Upper lobe of left lung (tissue), 6 donors: ENCODE measurements at regions not wholly inside any gene's neighbourhood (a gene's known extent, or its start where the extent isn't known, plus 50 kb on each side); places are given as distances from the start of the nearest gene placed in this dataset.

ENCODE experiments used
- ATAC-seq, 2 donors: fragments of 200-7000 bp; cut with Tn5 transposase; one replicate each; pipeline ENCODE4 v1.9.1; 2022; ENCODE audit warnings: mild to moderate bottlenecking in 2 of 2, moderate library complexity in 2 of 2; ENCODE audit not compliant: low FRiP score in 2 of 2
- DNase-seq, 2 donors: peaks; one replicate each; pipeline ENCODE4 v3.0.0-alpha.2; 2019 to 2020
- H3K27ac ChIP-seq, 4 donors: fragments of 200-600 bp; sonication (generic); one replicate each; pipeline ENCODE4 v1.5.1; 2016 to 2019
- H3K27me3 ChIP-seq, 4 donors: fragments of 200-600 bp; sonication (generic); one replicate each; pipeline ENCODE4 v1.5.1; 2017 to 2019
- H3K36me3 ChIP-seq, 4 donors: fragments of 200-600 bp; sonication (generic); one replicate each; pipeline ENCODE4 v1.5.1; 2016 to 2019
- H3K4me1 ChIP-seq, 4 donors: fragments of 200-600 bp; sonication (generic); one replicate each; pipeline ENCODE4 v1.5.1; 2018 to 2019
- H3K4me3 ChIP-seq, 4 donors: fragments of 200-600 bp; sonication (generic); one replicate each; pipeline ENCODE4 v1.5.1; 2017 to 2019; ENCODE audit warnings: mild to moderate bottlenecking in 2 of 4, moderate library complexity in 1 of 4
- H3K9me3 ChIP-seq, 4 donors: fragments of 200-600 bp; sonication (generic); one replicate each; pipeline ENCODE4 v1.5.1; 2018 to 2019
- CTCF ChIP-seq, 6 experiments: fragments of 450-650 bp in 4 of 6; fragments of 200-600 bp in 2 of 6; sonication (generic) in 2 of 6; IDR thresholded peaks; one replicate each; pipeline ENCODE4 v1.5.1; 2016 to 2019; ENCODE audit warnings: antibody characterized with exemption in 6 of 6
- EP300 ChIP-seq, 4 donors: sonication (generic); formaldehyde crosslinking; IDR thresholded peaks; one replicate each; pipeline ENCODE4 v1.5.1; 2017; ENCODE audit warnings: antibody characterized with exemption in 4 of 4, control low read depth in 2 of 4
- POLR2A ChIP-seq, 4 donors: fragments of 450-650 bp; IDR thresholded peaks; one replicate each; pipeline ENCODE4 v1.5.1; 2016 to 2017; ENCODE audit warnings: antibody characterized with exemption in 4 of 4, mild to moderate bottlenecking in 2 of 4
- POLR2AphosphoS5 ChIP-seq, 2 donors: sonication (generic); formaldehyde crosslinking; IDR thresholded peaks; one replicate each; pipeline ENCODE4 v1.5.1; 2017; ENCODE audit warnings: antibody characterized with exemption in 2 of 2
- WGBS, 2 donors: methylation state at CpG; one replicate each; pipeline ENCODE4 v1.1.5; 2017 to 2018; 5-methylcytosine and 5-hydroxymethylcytosine counted together
- donor health status: DM: no; HTN: no; CAD: no; lungs with moderate emphysema.
- donor health status: DM: no; HTN: yes; CAD: no; lungs with severe emphysema.

- Histone ChIP-seq H3K27ac (no peak overlapping the region), H3K4me3 (no peak overlapping the region), H3K9me3 (no peaks in the 10 kb centered on the region), H3K4me1 (no peaks in the 10 kb centered on the region), H3K36me3 (no peaks in the 10 kb centered on the region), H3K27me3 (no peaks in the 10 kb centered on the region)
- DNase-seq (no peak), ATAC-seq (no peak)
- WGBS, 2 donors = 66 to 83% methylated on average over 3 of the region's 3 CpGs
- TF ChIP-seq POLR2AphosphoS5 (IDR thresholded peaks at IDR 0.05) = no peak
- no peak for TF ChIP-seq EP300 (IDR thresholded peaks at IDR 0.05)
- no peak for TF ChIP-seq CTCF (IDR thresholded peaks at IDR 0.05)
- TF ChIP-seq POLR2A (IDR thresholded peaks at IDR 0.05) = no peak
Observed at GRCh38 chr5:35383041-35383440, 152.8 kb upstream of the PRLR start.

GRCh38 chr5:35377653-35378052, 147.4 kb upstream of the PRLR start:
- WGBS, 2 donors = 73 to 78% methylated on average over 4 of the region's 4 CpGs
- ATAC-seq = no peak
- H3K9me3 ChIP-seq = no peaks in the 10 kb centered on the region
- no peak overlapping the region for H3K27ac ChIP-seq
- no peak for TF ChIP-seq POLR2A (IDR thresholded peaks at IDR 0.05)
- TF ChIP-seq EP300 (IDR thresholded peaks at IDR 0.05) = no peak
- DNase-seq = no peak
- H3K27me3 ChIP-seq = no peaks in the 10 kb centered on the region
- no peaks in the 10 kb centered on the region for H3K36me3 ChIP-seq
- no peak overlapping the region for H3K4me3 ChIP-seq
- no peaks in the 10 kb centered on the region for H3K4me1 ChIP-seq

DNA sequence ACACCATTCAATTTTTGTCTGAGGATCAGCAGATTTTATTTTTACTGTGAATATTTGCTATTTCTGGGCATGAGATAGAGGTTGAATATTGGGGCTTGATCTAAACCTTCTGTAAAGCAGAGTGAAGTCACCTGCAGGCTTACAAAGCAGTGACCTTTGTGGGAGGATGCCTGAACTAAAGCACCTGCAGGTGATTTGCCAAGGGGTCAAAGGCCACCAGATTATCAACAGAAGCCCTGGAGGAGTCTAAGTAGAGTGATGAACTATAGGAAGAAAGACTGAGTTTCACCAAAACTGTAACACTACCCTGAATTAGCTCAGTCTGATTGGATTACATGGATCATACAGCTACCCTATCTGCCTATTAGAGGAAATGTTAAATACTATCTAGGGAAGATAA, 144.3 kb upstream of the PRLR start:
- TF ChIP-seq EP300 (IDR thresholded peaks at IDR 0.05) (no peak), CTCF (IDR thresholded peaks at IDR 0.05) (no peak), POLR2AphosphoS5 (IDR thresholded peaks at IDR 0.05) (no peak), POLR2A (IDR thresholded peaks at IDR 0.05) (no peak)
- ATAC-seq (no peak), DNase-seq (no peak)
- Histone ChIP-seq H3K36me3 (no peaks in the 10 kb centered on the region), H3K27me3 (no peaks in the 10 kb centered on the region), H3K4me3 (no peak overlapping the region), H3K4me1 (peaks cover 0 to 3% (median 0%) of the 10 kb centered on the region in 4 donors), H3K9me3 (no peaks in the 10 kb centered on the region), H3K27ac (no peak overlapping the region)

DNA sequence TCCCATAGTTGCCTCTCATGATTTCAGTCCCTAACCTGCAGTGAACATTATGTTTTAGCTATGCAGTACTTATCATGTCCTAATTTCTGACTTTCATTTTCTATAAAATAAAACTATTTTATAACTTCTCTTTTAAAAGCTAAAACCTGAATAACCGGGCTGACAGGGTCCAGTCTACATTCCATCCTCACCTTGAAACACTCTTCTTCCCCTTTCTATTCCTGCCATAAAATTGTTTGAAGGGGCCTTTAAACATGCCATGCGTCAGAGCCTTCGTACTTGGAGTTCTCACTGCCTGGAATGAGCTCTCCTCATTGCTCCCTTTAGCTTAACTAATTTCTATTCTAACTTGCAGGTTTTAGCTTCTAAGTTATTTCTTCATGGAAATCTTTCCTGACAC, 143.0 kb upstream of the PRLR start:
- H3K36me3 ChIP-seq = no peaks in the 10 kb centered on the region
- no peak overlapping the region for H3K27ac ChIP-seq
- H3K27me3 ChIP-seq = no peaks in the 10 kb centered on the region
- no peaks in the 10 kb centered on the region for H3K9me3 ChIP-seq
- 77 to 83% methylated on average over 3 of the region's 3 CpGs for WGBS, 2 donors
- DNase-seq (no peak), ATAC-seq (no peak)
- peaks cover 0 to 3% (median 0%) of the 10 kb centered on the region in 4 donors for H3K4me1 ChIP-seq
- no peak for TF ChIP-seq POLR2A (IDR thresholded peaks at IDR 0.05)
- TF ChIP-seq CTCF (IDR thresholded peaks at IDR 0.05) = no peak
- no peak for TF ChIP-seq EP300 (IDR thresholded peaks at IDR 0.05)
- TF ChIP-seq POLR2AphosphoS5 (IDR thresholded peaks at IDR 0.05) = no peak
- no peak overlapping the region for H3K4me3 ChIP-seq

GRCh38 chr5:35372482-35372881, 142.2 kb upstream of the PRLR start:
- Histone ChIP-seq H3K9me3 (no peaks in the 10 kb centered on the region), H3K36me3 (no peaks in the 10 kb centered on the region), H3K4me1 (peaks cover 0 to 3% (median 0%) of the 10 kb centered on the region in 4 donors), H3K27me3 (no peaks in the 10 kb centered on the region), H3K4me3 (no peak overlapping the region), H3K27ac (no peak overlapping the region)
- ATAC-seq (no peak), DNase-seq (no peak)
- TF ChIP-seq CTCF (IDR thresholded peaks at IDR 0.05) (no peak), POLR2A (IDR thresholded peaks at IDR 0.05) (no peak), POLR2AphosphoS5 (IDR thresholded peaks at IDR 0.05) (no peak), EP300 (IDR thresholded peaks at IDR 0.05) (no peak)
- 77 to 79% methylated on average over 2 of the region's 2 CpGs for WGBS, 2 donors
